ENCODE measurements at regions not wholly inside any gene's neighbourhood (a gene's known extent, or its start where the extent isn't known, plus 50 kb on each side); places are given as distances from the start of the nearest gene placed in this dataset.

GRCh38 chr2:62382757-62383156 lies 123.2 kb downstream of the TMEM17 start (continued):
- TF ChIP-seq CTCF (IDR thresholded peaks at IDR 0.05 in 2 of 3, conservative IDR thresholded peaks at IDR 0.05 in 1 of 3; ENCODE audit: borderline replicate concordance in 1 of 3, insufficient read depth in 1 of 3, low read depth in 2 of 3, low read length in 2 of 3): no peak

GRCh38 chr2:62382122-62382521 lies 123.9 kb downstream of the TMEM17 start:
- H2AFZ ChIP-seq (ENCODE audit: low read depth, low read length, poor library complexity, severe bottlenecking): no peak overlapping the region
- ChIA-PET CTCF (no interaction called here), POLR2A (no interaction called here), RAD21 (ENCODE audit: low non-redundant PET in 1 of 2, low total read pairs in 2 of 2, uncharacterized antibody in 2 of 2, unreplicated experiment in 2 of 2) (no interaction called here)
- intact Hi-C loops (cut with micrococcal nuclease): no loop called here
- H3K4me2 ChIP-seq (ENCODE audit: low read length): no peak overlapping the region
- no peaks in the 10 kb centered on the region for H3K9me3 ChIP-seq (ENCODE audit: control insufficient read depth in 1 of 2, insufficient read depth in 1 of 2, low read depth in 1 of 2, low read length in 2 of 2)
- no peaks in the 10 kb centered on the region for H3K4me1 ChIP-seq (ENCODE audit: control insufficient read depth in 1 of 2, insufficient read depth in 2 of 2, low read length in 2 of 2)
- H3K36me3 ChIP-seq (ENCODE audit: control insufficient read depth in 1 of 2, insufficient read depth in 2 of 2, low read length in 2 of 2): no peaks in the 10 kb centered on the region
- H3K9ac ChIP-seq (ENCODE audit: low read length): no peak overlapping the region
- H3K4me3 ChIP-seq (replicated peaks in 1 of 2; ENCODE audit: low read depth in 1 of 2, low read length in 2 of 2): no peak overlapping the region
- no peak for DNase-seq (ENCODE audit: low read depth, low spot score)
- H3K27me3 ChIP-seq (ENCODE audit: insufficient read depth, low read length): no peaks in the 10 kb centered on the region
- no peaks in the 10 kb centered on the region for H3K9me2 ChIP-seq (ENCODE audit: insufficient read depth)
- no peaks in the 10 kb centered on the region for H4K20me1 ChIP-seq (ENCODE audit: insufficient read depth)
- BruUV-seq (replicated peaks): no TSS peak
- no peaks in the 10 kb centered on the region for H3K79me2 ChIP-seq (ENCODE audit: insufficient read depth, low read length)
- TF ChIP-seq ZBTB33 (IDR thresholded peaks at IDR 0.05; ENCODE audit: extremely low read depth, insufficient replicate concordance, low read length) (no peak), CBX3 (IDR thresholded peaks at IDR 0.05; ENCODE audit: low read depth) (no peak), EZH2phosphoT487 (IDR thresholded peaks at IDR 0.05; ENCODE audit: borderline replicate concordance) (no peak), FOSL1 (IDR thresholded peaks at IDR 0.05; ENCODE audit: low read depth) (no peak), SIN3A (IDR thresholded peaks at IDR 0.05; ENCODE audit: low read depth) (no peak), ELF1 (IDR thresholded peaks at IDR 0.05; ENCODE audit: borderline replicate concordance, low read depth) (no peak)
- TF ChIP-seq, protein P1, sequence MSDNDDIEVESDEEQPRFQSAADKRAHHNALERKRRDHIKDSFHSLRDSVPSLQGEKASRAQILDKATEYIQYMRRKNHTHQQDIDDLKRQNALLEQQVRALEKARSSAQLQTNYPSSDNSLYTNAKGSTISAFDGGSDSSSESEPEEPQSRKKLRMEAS (IDR thresholded peaks at IDR 0.05): no peak
- H3K27ac ChIP-seq (ENCODE audit: low read depth, low read length): no peak overlapping the region
- ATAC-seq: no peak

Measured in HCT116 (cell line).